Transverse colon (tissue), 4 donors: ENCODE measurements at regions not wholly inside any gene's neighbourhood (a gene's known extent, or its start where the extent isn't known, plus 50 kb on each side); places are given as distances from the start of the nearest gene placed in this dataset.

Experiments
- CTCF ChIP-seq, 5 experiments: fragments of 200-600 bp in 3 of 5; fragments of 450-650 bp in 2 of 5; sonication (generic) in 3 of 5; IDR thresholded peaks; 1 replicate in 2 of 5; 2 replicates in 3 of 5; pipeline ENCODE4 v1.5.1; 2016 to 2017; ENCODE audit warnings: antibody characterized with exemption in 5 of 5, inconsistent platforms in 3 of 5, mild to moderate bottlenecking in 2 of 5, moderate library complexity in 1 of 5
- POLR2A ChIP-seq: fragments of 450-650 bp; IDR thresholded peaks from one replicate; pipeline ENCODE4 v1.6.1; 2016; ENCODE audit warnings: antibody characterized with exemption, mild to moderate bottlenecking, moderate library complexity
- POLR2AphosphoS5 ChIP-seq, 3 donors: sonication (generic); formaldehyde crosslinking; IDR thresholded peaks; one replicate each; pipeline ENCODE4 v1.6.1; 2016; ENCODE audit warnings: antibody characterized with exemption in 3 of 3

- no peak for TF ChIP-seq POLR2A
- no peak for TF ChIP-seq CTCF (IDR thresholded peaks at IDR 0.05)
- TF ChIP-seq POLR2AphosphoS5 (IDR thresholded peaks at IDR 0.05) = no peak
Observed at GRCh38 chr2:105627534-105627933, 117.2 kb upstream of the NCK2 start.
